ENCODE measurements at regions not wholly inside any gene's neighbourhood (a gene's known extent, or its start where the extent isn't known, plus 50 kb on each side); places are given as distances from the start of the nearest gene placed in this dataset.
"Not testable (repeated sequence)": the region's sequence is repeated elsewhere in the genome, so short reads cannot be mapped to it uniquely, and the experiment has no call there.

DNA sequence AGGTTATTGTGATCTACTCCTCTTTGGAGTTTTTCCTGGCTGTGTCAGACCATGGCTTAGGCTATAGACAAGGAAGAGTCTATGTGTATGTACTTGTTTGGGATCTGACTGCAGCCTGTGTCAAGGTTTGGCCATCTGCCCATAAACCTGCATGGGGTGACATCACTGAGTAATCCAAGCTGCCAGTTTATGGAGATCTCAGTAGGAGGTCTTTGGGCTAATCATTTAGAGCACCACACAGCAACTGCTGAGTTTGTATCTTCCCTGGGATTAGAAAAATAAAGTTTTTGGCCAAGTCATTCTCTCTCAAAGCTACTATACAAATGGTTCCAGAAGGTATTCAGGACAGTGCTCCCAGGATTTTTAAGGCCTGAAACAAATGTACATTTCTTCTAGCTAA is 65.5 kb upstream of the HSPB3 start:
- peak; percentile 66 for DNase-seq (ENCODE audit: low spot score)
- Histone ChIP-seq H3K4me1 (ENCODE audit: insufficient read depth) (peaks cover 13% of the 10 kb centered on the region), H3K27ac (peak overlapping the region; percentile 43), H3K4me3 (no peak overlapping the region), H4K20me1 (ENCODE audit: insufficient read depth, poor library complexity, severe bottlenecking) (no peaks in the 10 kb centered on the region), H3K79me2 (no peaks in the 10 kb centered on the region), H3K9me3 (ENCODE audit: low read depth) (no peaks in the 10 kb centered on the region), H3K9me2 (replicated peaks; ENCODE audit: insufficient read depth) (no peaks in the 10 kb centered on the region), H2AFZ (no peak overlapping the region), H3K27me3 (no peaks in the 10 kb centered on the region), H3K36me3 (replicated peaks; ENCODE audit: insufficient read depth, low read depth) (no peaks in the 10 kb centered on the region), H3K4me2 (no peak overlapping the region)
- TF ChIP-seq EZH2phosphoT487 (IDR thresholded peaks at IDR 0.05; ENCODE audit: low read depth, severe bottlenecking, unreplicated experiment), result no peak
- TF ChIP-seq EZH2 (IDR thresholded peaks at IDR 0.05; ENCODE audit: borderline replicate concordance), result no peak
- TF ChIP-seq, protein P1, sequence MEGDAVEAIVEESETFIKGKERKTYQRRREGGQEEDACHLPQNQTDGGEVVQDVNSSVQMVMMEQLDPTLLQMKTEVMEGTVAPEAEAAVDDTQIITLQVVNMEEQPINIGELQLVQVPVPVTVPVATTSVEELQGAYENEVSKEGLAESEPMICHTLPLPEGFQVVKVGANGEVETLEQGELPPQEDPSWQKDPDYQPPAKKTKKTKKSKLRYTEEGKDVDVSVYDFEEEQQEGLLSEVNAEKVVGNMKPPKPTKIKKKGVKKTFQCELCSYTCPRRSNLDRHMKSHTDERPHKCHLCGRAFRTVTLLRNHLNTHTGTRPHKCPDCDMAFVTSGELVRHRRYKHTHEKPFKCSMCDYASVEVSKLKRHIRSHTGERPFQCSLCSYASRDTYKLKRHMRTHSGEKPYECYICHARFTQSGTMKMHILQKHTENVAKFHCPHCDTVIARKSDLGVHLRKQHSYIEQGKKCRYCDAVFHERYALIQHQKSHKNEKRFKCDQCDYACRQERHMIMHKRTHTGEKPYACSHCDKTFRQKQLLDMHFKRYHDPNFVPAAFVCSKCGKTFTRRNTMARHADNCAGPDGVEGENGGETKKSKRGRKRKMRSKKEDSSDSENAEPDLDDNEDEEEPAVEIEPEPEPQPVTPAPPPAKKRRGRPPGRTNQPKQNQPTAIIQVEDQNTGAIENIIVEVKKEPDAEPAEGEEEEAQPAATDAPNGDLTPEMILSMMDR (IDR thresholded peaks at IDR 0.05; ENCODE audit: poor library complexity), result no peak

DNA sequence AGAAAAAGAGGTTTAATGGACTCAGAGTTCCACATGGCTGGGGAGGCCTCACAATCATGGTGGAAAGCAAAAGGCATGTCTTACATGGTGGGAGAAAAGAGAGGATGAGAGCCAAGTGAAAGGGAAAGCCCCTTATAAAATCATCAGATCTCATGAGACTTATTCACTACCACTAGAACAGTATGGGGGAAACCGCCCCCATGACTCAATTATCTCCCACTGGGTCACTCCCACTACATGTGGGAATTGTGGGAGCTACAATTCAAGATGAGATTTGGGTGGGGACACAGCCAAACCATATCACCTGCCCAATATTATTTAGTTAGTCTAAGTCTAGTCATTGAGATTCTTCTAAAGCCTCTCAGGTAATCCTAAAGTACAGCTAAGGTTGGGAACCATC is 66.1 kb upstream of the HSPB3 start:
- not testable (repeated sequence) for H3K79me2 ChIP-seq, H3K4me2 ChIP-seq
- 96% methylated on average over 1 of the region's 1 CpG for WGBS (ENCODE audit: low lambda C conversion rate, missing lambda C conversion rate)

DNA sequence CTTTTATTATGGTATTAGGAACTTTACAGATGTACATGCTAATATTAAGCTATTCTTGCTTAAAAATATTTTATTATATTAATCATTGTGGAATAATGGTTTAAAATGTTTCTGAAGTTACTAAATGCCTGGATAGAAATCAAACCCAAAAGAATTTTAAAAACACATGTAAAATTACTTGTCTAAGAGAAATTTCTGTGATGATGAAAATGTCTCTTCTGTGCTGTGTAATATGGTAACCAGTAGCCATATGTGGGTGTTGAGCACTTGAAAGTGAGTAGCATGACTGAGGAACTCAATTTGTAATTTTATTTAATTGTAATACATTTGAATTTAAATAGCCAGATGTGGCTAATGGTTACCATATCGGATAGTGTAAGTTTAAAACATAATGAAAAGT is 66.7 kb upstream of the HSPB3 start:
- Histone ChIP-seq H3K4me3 (no peak overlapping the region), H3K9me2 (replicated peaks; ENCODE audit: insufficient read depth) (no peaks in the 10 kb centered on the region), H3K27ac (no peak overlapping the region), H3K4me1 (ENCODE audit: insufficient read depth) (peaks cover 21% of the 10 kb centered on the region), H2AFZ (no peak overlapping the region), H3K9me3 (ENCODE audit: low read depth) (no peaks in the 10 kb centered on the region), H3K79me2 (no peaks in the 10 kb centered on the region), H3K4me2 (no peak overlapping the region), H3K27me3 (no peaks in the 10 kb centered on the region), H3K36me3 (replicated peaks; ENCODE audit: insufficient read depth, low read depth) (no peaks in the 10 kb centered on the region), H4K20me1 (ENCODE audit: insufficient read depth, poor library complexity, severe bottlenecking) (no peaks in the 10 kb centered on the region)
- no peak for TF ChIP-seq EZH2 (IDR thresholded peaks at IDR 0.05; ENCODE audit: borderline replicate concordance)
- no peak for TF ChIP-seq EZH2phosphoT487 (IDR thresholded peaks at IDR 0.05; ENCODE audit: low read depth, severe bottlenecking, unreplicated experiment)
- TF ChIP-seq, protein P1 (IDR thresholded peaks at IDR 0.05; ENCODE audit: poor library complexity), result no peak
- 96% methylated on average over 1 of the region's 1 CpG for WGBS (ENCODE audit: low lambda C conversion rate, missing lambda C conversion rate)
- DNase-seq (ENCODE audit: low spot score), result no peak

More for the DNA sequence above, 66.1 kb upstream of the HSPB3 start:
- H3K27me3 ChIP-seq; H3K9me3 ChIP-seq (ENCODE audit: low read depth); DNase-seq (ENCODE audit: low spot score); H3K36me3 ChIP-seq (replicated peaks; ENCODE audit: insufficient read depth, low read depth); H4K20me1 ChIP-seq (ENCODE audit: insufficient read depth, poor library complexity, severe bottlenecking); H3K4me3 ChIP-seq; H2AFZ ChIP-seq; H3K9me2 ChIP-seq (replicated peaks; ENCODE audit: insufficient read depth): not testable (repeated sequence)
- Histone ChIP-seq H3K4me1 (ENCODE audit: insufficient read depth) (peaks cover 18% of the 10 kb centered on the region), H3K27ac (peak overlapping the region; percentile 43)

DNA sequence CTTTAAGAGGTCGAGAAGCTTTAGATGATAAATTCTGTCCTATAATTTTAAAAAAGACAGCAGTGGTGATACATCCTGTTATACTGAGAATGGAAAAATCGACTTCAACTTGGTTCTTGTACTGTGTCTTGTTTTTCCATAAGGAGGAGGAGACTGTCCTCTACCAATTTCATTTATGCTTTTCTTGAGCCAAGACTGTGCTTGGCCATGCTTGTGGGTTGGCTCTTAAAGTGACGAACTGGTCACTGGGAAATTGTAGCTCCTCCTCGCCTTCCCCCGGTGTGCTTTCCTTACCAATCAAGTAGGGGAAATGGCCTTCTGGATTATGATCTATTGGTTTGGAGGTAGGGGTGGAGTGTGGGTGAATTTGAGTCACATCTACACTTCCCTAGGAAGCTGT is 67.1 kb upstream of the HSPB3 start:
- WGBS (ENCODE audit: low lambda C conversion rate, missing lambda C conversion rate), result 84% methylated on average over 5 of the region's 5 CpGs
- H3K79me2 ChIP-seq, result no peaks in the 10 kb centered on the region
- H3K4me3 ChIP-seq, result no peak overlapping the region
- no peaks in the 10 kb centered on the region for H3K36me3 ChIP-seq (replicated peaks; ENCODE audit: insufficient read depth, low read depth)
- DNase-seq (ENCODE audit: low spot score), result no peak
- peaks cover 26% of the 10 kb centered on the region for H3K4me1 ChIP-seq (ENCODE audit: insufficient read depth)
- no peak overlapping the region for H3K4me2 ChIP-seq
- H3K27me3 ChIP-seq, result no peaks in the 10 kb centered on the region
- no peak overlapping the region for H2AFZ ChIP-seq
- H3K9me2 ChIP-seq (replicated peaks; ENCODE audit: insufficient read depth), result no peaks in the 10 kb centered on the region
- H3K27ac ChIP-seq, result no peak overlapping the region
- no peaks in the 10 kb centered on the region for H3K9me3 ChIP-seq (ENCODE audit: low read depth)
- H4K20me1 ChIP-seq (ENCODE audit: insufficient read depth, poor library complexity, severe bottlenecking), result no peaks in the 10 kb centered on the region
- TF ChIP-seq EZH2phosphoT487 (IDR thresholded peaks at IDR 0.05; ENCODE audit: low read depth, severe bottlenecking, unreplicated experiment), result no peak
- TF ChIP-seq, protein P1 (IDR thresholded peaks at IDR 0.05; ENCODE audit: poor library complexity), result no peak
- no peak for TF ChIP-seq EZH2 (IDR thresholded peaks at IDR 0.05; ENCODE audit: borderline replicate concordance)
